DND-41 (cell line): ENCODE measurements at regions not wholly inside any gene's neighbourhood (a gene's known extent, or its start where the extent isn't known, plus 50 kb on each side); places are given as distances from the start of the nearest gene placed in this dataset.

Source experiments
- CTCF ChIP-seq: IDR thresholded peaks from 2 replicates; pipeline ENCODE4 v1.5.1; 2012; ENCODE audit warnings: borderline replicate concordance, low read length, moderate library complexity, mild to moderate bottlenecking; ENCODE audit not compliant: poor library complexity, severe bottlenecking; ENCODE audit errors: extremely low read depth
- EZH2 ChIP-seq: IDR thresholded peaks from 3 replicates; pipeline ENCODE4 v1.6.1; 2012; ENCODE audit warnings: borderline replicate concordance, low read depth, mild to moderate bottlenecking, moderate library complexity, low read length, inconsistent platforms; ENCODE audit not compliant: severe bottlenecking

GRCh38 chr3:162776148-162776547 lies 1279.5 kb downstream of the OTOL1 start:
- no peak for TF ChIP-seq CTCF
- TF ChIP-seq EZH2 = no peak
